ENCODE measurements at regions not wholly inside any gene's neighbourhood (a gene's known extent, or its start where the extent isn't known, plus 50 kb on each side); places are given as distances from the start of the nearest gene placed in this dataset.
A peak's percentile ranks its signal among the peaks of the same experiment; 100 is the strongest.
"Not testable (repeated sequence)": the region's sequence is repeated elsewhere in the genome, so short reads cannot be mapped to it uniquely, and the experiment has no call there.

DNA sequence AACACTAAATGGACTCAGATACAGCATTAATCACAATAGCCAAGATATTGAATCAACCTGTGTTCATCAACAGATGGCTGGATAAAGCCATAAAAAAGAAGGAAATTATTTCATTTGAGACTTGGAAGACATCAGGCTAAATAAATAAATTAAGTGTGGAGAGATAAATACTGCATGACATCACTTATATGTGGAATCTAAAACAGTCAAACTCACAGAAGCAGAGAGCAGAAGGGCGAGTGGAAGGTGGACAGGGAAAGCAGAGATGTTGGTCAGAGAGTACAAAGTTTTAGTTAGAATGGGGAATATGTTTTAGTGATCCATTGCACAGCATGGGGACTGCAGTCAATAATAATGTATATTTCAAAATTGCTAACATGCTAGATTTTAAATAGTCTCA is 207.2 kb downstream of the VAPA start:
- DNase-seq: no peak

- DNase-seq: peak; percentile 88 to 96
Observed at GRCh38 chr18:10121786-10122515, 208.1 kb downstream of the VAPA start.

GRCh38 chr18:10122988-10123950 is 209.5 kb downstream of the VAPA start:
- no peak for DNase-seq

DNA sequence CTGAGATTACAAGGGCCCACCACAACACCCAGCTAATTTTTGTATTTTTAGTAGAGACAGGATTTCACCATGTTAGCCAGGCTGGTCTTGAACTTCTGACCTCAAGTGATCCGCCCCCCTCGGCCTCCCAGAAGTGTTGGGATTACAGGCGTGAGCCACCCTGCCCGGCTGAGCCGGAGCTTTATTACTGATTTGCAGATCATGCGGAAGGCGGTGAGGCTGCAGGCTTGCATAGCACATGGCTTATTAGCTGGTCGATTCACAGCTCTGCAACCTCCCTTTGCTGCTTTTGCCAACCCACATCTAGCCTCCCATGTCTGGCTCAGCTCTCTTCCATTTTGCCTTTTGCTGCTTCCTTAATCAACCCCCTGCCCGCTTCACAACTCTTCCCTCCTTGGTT is 210.3 kb downstream of the VAPA start:
- no peak for DNase-seq

GRCh38 chr18:10124557-10124956 is 210.7 kb downstream of the VAPA start:
- DNase-seq: no peak

GRCh38 chr18:10124967-10125366 is 211.2 kb downstream of the VAPA start:
- no peak for DNase-seq

DNA sequence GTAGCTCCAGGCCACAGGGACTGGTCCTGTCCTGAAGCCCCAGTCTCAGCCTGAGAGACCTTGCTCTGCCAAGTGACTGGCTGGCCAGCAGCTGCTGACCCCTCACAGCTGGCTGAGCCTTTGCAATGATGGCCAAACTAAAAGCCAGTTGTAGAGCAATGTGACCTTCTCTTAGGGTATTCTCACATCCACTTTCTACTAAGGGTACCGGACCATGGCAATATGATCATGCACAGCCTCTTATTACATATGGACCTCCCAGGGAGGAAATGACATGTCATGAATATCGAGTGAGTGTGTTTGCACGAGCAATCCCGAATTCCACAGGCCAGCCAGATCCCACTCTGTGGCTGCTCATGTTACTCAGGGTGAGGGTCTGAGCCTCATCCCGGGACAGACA is 213.9 kb downstream of the VAPA start:
- no peak for DNase-seq

DNA sequence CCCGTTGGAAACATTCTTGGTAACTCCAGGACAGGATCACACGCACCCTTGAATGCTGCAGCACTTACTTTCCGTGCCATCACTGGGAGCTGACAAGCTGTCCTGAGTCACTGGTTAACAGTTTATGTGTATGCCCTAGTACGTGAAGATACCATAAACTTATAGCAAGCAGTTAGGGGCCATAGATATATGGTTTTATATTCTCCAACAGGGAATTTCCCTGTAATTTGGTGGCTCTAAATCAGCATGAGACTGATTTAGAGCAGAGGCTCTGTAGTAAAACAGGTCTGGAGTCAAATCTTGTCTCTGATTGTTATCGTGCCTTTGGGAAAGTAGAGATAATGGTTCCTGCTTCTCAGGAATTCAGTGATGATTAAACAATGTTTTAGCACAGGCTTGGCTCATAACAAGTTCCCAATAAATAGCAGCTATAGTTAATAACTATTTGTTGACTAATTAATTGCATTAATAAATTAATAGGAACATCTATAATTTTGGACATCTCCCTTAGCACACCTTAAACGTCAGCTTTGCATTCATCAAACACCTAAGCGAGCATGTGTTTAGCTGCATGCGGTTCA is 215.2 kb downstream of the VAPA start:
- no peak for DNase-seq

DNA sequence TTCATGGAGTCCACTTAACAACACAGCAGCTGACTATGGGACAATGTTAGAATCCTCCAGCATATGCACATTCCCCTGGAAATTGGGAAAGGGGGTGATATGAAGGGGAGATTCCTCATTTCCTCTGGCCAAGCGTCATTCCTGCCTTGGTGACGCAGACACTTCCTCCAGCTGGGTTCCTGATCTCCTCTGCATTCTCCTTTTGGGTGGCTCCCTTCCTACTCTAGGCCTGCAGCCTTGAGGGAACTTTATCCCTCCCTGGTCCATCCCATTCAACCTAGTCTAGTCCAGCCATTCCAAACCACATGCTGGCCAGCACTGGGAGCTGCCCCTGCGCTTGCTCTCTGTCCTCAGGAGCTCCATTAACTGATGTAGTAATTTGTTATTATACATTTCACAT is 216.8 kb downstream of the VAPA start:
- DNase-seq: no peak

DNA sequence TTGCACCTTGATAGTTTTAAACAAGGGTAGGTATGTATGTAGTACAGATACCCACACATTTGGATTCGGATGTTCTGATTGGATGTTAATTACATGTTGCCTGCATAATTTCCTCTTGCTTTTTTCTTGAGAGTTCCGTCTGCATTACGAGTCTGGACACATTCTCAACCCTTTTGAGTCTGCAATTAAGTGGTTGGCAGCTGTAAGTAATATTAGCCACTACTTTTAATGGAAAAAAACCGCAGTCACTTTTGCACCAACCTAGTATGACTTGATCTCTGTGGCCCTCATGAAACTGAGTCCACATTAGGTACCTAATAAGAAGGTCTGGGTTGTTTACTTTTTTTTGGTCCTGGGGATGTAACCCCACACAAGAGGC is 217.3 kb downstream of the VAPA start:
- DNase-seq: peak in 1 of 2 experiments; percentile 27

DNA sequence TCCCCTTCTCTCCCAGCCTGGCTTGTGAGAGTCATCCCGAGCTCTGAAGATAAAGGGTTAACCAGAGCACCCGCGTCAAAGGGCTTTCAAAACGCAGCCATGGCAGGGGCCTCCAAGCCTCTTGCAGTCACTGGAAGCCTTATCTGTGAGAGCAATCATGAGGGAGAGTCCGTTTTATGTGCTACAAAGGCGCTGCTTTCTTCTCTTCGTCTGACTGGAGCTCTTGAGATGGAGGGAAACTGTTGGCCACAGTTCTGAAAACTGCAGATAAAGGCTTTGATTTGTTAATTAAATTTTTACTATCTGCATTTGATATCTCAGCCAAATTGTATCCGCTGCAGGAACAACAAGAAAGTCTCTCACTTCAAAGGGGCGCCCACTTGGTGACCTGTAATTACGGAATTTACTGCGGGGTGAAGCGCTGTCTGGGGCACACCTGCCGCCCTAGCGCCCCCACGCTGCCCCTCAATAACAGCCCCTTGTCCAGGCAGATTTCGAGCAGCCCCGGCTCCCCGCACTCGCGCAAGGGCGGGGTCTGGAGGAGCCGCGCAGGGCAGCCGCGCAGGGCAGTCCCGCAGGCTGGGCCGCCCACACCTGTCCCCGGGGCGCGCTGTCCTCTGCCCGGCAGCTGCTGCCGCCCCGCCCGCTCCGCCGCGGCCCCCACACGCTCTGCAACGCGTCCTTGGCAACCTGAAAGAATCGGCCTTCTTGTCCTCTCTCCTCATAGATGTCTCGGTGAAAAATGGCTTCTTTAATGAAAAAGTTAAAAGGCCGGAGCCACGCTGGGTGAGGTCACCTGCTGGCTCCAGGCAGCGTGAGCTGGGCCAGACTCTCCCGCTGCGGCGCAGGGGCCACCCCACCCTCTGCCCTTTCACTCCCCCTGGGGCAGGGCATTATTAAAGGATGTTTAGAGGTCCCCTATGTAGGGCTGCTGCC is 217.9 kb downstream of the VAPA start:
- DNase-seq: peak; percentile 3 to 52

DNA sequence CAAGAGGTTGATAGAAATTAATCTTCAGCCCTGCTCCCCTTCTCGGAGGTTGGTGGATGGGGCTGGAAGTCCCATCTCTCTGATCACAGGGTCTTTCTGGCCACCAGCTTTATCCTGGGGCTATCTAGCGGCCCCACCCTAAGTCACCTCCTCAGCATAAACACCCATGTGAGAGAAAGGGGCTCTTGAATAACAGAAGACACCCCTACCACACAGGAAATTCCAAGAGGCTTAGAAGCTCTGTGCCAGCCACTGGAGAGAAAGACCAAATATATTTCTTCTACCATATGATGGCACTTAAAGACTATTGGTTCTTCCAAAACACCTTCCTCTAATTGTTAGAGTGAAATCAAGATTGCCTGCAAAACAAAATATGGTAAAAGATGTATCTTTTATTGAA is 219.7 kb downstream of the VAPA start:
- DNase-seq: no peak

DNA sequence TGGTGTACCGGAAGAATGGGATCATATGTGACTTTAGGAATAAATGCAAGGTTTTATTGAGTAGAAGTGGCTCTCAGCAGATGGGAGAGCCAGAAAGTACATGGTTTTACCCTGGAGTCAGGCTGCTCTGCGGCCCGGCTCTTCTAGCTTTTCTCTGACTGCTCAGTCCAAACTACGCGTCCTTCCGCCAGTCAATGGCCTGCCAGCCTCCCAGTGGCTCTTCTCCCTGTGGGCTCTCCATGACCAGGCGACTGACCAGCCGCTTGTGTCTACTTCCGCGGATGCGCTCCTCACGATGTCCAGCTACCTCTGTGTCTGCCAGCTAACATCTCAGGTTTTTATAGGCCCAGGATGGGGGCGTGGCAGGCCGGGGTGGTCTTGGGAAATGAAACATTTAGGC is 220.4 kb downstream of the VAPA start:
- DNase-seq: no peak

GRCh38 chr18:10134749-10135148 is 220.9 kb downstream of the VAPA start:
- DNase-seq: not testable (repeated sequence)

DNA sequence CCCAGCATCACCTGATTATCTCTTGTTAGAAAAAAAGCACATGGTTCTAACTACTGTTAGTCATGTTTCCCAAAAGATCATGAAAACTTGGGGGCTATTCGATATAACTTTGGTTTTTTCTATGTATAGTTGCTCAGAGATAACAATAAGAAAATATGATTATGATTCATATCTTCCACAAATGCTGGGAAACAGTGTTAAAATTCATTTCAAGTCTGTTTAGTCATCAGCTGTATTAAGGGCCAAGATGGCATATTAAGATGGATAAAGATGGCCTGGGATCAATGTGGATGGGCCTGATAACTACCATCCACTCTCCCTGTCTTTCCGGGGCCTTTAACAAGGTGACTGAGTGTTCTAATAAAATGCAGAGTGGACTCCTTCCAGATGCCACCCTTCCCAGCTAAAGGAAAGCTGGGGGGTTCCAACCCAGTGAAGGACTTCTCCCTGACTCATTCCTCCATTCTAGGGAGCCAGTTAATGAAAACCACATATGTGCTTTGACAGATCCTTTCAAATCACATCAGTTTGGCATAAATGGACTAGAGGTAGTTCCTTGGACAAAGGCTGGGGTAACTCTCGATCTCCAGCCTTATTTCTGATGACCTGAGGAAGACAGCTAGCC is 221.6 kb downstream of the VAPA start:
- DNase-seq: no peak

DNA sequence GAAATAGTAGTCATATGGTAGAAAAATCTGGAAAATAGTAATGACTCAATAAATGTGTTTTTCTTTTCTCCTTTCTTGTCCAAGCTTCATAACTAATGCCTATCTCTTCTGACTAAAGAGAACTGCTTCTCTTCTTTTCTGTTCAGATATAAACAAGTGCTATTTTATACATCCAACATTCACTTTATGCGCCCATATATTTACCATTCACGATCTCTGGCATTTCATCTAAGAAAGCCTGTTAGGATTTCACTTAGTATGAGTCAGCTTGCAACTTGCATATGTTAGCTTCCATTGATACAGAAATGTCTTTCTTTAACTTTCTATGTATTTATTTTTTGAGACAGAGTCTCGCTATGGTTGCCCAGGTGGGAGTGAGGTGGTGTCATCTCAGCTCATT is 224.9 kb downstream of the VAPA start:
- no peak for DNase-seq

DNA sequence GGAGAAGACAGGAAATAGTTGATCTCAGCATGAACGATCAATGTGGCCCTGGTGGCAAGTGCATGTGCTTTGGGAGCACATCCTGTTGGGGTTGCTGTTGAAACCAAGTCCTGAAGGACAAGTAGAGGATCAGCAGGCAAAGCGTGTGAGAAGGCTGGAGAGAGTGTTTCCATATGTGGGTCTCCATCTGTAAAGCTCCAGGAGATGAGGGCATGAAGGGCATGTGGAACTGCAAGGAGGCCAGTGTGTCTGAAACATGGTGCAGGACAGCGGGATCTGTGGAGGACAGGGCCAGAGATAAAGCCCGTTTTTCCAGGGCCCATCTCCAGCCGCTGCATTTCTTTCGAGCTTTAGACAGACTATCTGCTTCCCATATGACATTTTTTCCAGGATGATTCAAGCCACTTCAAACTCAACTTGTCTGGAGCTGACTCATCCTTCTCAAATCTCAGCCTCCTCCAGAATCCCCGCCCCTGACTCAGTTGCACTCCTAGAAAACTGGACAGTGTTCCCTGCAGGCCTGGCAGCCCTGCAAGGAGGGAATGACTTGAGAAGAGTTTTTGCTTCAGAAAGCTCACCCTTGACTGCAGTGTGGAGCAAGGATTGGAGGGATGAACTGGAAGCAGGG is 226.1 kb downstream of the VAPA start:
- no peak for DNase-seq

DNA sequence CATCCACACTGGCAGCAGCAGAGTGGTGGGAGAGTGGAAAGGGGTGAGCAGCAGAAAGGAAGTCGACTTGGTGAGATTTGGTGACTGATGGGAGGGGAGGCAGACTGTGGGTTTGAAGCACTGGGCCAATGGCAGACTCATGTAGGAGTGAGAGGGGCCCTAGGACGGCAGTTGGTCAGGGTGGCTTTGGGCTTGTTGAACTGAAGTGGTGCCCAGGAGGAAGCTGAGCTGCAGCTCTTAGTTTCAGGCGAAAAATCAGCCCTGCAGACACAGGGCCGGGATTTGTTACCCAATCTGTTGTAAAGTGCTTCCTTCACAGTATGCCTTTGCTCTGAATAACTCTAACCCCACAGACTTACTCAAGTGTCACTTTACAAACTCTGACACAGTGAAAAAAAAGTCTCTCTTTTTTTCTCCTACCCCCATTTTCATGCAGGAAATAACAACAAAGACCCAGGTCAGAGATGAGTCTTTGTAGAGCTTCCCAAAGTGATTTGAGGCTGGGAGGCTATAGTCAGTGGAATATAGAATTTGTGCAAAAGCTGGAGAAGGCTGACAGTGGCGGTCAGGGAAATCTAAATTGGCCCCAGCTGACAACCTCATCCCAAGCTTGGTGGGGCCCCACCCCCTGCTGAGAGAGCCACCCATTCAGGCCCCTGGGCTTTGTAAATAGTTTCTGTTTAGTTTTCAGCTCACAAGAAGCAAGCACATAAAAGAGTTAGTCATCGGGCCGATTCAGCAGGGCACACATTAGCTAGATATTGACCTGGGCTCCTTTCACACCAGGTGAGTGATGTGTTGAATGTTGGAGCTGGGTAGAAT is 226.9 kb downstream of the VAPA start:
- DNase-seq: peak; percentile 24 to 77

GRCh38 chr18:10141559-10141958 is 227.7 kb downstream of the VAPA start:
- DNase-seq: no peak

DNA sequence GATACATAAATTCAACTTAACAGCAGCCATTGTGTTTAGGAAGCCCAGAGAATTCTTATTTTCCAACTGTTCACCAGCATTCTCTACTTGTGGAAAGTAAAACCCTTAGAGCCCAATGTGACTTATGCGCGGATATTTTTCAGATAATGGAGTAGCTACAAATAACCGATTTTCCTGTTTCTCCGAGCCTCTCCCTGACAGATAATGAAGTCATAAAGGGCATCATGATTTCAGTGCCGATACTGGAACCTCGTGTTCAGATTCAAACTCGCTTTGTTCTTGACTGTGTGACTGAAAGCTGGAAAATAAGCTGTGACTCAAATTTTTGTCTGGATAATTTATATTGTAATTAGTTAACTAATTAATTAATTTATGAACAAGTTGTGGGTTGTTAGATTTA is 228.2 kb downstream of the VAPA start:
- DNase-seq: no peak

All from NCI-H524 (cell line).